GM19452 (cell line): ENCODE measurements at regions not wholly inside any gene's neighbourhood (a gene's known extent, or its start where the extent isn't known, plus 50 kb on each side); places are given as distances from the start of the nearest gene placed in this dataset.

Source experiments
- ATAC-seq: cut with Tn5 transposase; IDR thresholded peaks from one replicate; pipeline ENCODE4 v1.9.1; 2021; ENCODE audit not compliant: unreplicated experiment

- no peak for ATAC-seq
Measured at GRCh38 chrX:15191830-15192229, 78.1 kb downstream of the ASB9 start.

DNA sequence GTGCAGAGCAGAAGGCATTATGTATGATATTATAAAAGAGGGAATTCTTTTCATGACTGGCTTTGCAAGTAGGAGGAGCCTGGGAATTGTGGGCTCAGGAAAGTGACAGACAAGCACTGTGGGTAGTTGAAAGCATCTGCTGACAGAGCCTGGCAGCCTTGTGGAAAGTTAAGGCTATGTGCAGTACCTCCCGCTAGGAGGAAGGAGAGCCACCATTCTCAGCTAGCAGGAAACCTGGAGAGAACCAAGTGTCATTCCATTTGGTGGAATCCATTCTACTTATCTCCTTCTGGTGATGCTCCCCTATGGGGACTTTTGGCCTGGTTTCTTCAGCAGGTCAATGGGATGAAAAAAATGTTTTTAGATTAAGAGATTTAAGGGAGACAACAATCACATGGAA is 81.8 kb downstream of the ASB9 start:
- ATAC-seq = no peak

GRCh38 chrX:15177316-15177715 is 92.6 kb downstream of the ASB9 start:
- no peak for ATAC-seq

DNA sequence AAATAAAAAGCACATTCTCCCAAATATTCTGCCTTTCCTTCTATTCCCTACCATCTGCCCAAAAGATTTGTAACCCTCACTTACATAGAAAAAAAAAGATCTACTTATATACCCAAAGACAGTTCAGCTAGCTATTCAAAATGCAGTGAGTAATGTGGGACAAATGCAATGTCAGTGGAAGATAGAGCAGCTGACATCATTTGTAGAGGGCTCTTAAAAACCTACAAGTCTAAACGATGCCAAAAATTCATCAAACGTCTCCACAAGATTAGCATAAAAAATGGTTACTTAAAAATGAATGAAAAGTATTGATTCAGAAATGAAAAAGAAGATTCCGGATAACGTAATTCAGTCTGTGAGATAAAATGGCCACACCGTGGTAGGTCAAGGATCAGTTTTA is 96.5 kb downstream of the ASB9 start:
- no peak for ATAC-seq

- no peak for ATAC-seq
Measured at GRCh38 chrX:15170927-15171326, 99.0 kb downstream of the ASB9 start.

DNA sequence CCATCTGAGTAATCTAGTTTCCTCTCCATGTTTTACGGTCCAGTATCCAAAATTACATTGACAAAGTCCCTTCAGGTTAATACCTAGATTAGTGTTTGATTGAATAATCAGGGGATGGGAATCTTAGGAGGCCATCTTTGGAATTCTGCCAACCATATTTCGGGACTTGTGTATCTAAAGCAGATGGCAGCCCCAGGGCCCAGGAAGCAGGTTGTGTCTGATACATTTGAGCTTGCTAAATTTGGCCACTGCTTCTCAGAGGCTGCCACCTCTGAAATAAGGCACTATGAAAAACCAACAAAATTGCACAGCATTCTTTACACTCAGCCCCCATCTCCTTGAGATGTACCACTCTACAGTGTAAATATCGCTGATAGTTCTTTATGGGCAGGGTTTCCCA is 102.1 kb downstream of the ASB9 start:
- ATAC-seq = no peak

DNA sequence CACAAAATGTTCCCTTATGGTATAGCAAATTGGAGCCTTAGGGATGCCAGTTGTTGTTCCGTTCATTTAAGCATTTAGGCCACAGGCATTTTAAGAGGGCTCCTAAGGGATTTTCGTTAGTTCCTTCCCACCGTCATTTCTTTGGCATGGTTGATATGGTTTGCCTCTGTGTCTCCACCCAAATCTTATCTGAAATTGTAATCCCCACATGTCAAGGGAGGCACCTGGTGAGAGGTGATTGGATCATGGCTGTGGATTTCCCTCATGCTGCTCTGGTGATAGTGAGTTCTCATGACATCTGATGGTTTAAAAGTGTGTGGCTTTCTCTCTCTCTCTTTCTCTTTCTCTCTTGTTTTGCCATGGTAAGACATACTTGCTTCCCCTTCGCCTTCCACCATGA is 104.1 kb downstream of the ASB9 start:
- no peak for ATAC-seq

DNA sequence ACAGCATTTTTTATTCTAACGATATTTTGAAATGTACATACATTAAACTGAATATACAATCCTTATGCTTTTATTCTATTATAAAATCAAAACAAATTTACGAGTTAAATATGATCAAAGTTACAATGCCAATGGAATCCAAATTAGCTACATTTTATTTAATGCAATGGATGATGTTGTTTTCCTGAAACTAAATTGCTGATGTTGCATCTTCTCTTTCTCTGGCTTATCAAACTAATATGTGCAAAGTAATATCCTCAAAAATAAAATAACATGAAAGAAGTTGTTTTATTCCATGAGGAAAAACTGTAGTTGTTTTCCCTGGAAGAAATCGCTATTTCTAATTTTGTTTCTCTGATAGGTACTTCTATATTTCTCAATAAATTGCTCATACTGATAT is 106.8 kb downstream of the ASB9 start:
- ATAC-seq = no peak

GRCh38 chrX:15160558-15161095 is 109.3 kb downstream of the ASB9 start:
- peak; percentile 51 for ATAC-seq

- peak; percentile 79 for ATAC-seq
Measured at GRCh38 chrX:15158736-15159406, 111.0 kb downstream of the ASB9 start.

DNA sequence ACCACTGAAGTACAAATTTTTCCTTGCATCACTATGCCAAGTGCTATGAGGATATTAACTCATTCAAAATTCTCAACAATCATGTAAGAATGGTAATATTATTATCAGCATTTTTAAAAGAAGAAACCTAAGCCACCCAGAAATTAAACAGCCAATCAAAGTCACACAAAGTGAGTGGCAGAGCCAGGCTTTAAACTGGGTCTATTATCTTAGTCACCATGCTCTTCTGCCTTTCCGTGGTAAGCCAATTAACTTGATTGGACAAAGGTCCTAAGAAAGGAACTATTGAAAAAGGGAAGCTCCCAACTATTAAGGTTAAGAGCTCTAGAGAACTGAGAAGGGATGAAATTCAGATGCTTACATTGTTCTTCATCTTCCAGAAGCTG is 111.5 kb downstream of the ASB9 start:
- ATAC-seq = no peak

- no peak for ATAC-seq
Measured at GRCh38 chrX:15157624-15158023, 112.3 kb downstream of the ASB9 start.

GRCh38 chrX:15151267-15152186 is 118.4 kb downstream of the ASB9 start:
- peak; percentile 71 for ATAC-seq

DNA sequence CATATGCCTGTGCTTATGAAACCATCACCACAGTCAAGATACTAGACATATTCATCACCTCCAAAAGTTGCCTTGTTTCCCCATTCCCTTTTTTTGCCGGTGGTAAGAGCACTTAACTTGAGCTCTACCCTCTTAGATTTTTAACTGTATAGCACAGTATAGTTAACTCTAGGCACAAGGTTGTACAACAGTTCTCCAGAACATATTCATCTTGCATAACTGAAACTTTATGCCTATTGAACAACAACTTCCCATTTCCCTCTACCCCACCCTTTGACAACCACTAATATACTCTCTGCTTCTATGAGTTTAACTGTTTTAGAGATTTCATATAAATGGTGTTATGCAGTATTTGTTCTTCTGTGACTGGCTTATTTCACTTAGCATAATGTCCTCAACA is 119.3 kb downstream of the ASB9 start:
- ATAC-seq = no peak

DNA sequence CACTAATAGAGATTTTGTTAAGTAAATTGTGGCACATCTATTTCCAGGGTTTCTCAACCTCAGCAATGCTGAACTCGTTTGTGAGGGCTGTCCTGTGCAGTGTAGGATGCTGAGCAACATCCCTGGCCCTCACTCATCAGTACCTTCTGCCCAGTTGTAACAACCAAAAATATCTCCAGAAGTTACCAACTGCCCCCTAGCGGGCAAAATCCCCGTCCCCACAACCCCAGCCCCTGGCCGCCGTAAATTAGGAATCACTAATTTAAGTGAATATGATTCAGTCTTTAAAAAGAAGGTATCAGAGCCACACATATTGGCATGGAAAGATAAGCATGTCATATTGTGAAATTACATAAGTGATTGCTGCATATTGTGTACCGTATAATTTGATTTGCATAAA is 123.4 kb downstream of the ASB9 start:
- ATAC-seq = no peak

- no peak for ATAC-seq
Measured at GRCh38 chrX:15143825-15144121, 126.1 kb downstream of the ASB9 start.

GRCh38 chrX:15143050-15143824 is 126.6 kb downstream of the ASB9 start:
- no peak for ATAC-seq

DNA sequence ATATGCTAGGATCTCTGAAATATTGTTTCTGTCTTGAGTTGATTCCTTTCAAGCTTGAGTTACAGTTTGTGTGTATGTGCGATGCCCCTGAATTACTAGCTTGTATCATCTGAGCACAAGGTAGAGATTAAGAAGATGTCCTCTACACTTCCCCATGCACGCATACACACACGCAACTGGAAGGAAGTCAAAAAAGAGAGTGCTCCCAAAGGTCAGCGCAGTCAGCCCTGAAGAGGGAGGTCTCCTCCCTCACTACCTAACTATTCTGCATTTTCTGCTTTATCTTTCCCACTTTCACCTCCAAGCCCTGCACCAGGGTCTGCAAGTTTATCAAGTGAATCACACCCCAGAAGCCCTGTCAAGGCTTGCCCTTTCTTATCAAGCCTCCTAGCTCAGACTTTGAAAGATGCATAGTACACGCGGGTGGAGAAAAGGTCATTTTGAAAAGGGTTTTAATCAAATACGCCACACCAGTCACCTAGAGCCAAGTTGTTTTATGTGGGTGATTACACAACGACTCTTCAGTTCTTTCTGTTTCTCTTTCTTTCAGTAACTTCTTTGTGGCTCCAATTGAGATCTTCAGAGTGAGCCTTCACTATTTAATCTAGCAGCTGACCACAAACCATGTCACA is 127.7 kb downstream of the ASB9 start:
- ATAC-seq = no peak

DNA sequence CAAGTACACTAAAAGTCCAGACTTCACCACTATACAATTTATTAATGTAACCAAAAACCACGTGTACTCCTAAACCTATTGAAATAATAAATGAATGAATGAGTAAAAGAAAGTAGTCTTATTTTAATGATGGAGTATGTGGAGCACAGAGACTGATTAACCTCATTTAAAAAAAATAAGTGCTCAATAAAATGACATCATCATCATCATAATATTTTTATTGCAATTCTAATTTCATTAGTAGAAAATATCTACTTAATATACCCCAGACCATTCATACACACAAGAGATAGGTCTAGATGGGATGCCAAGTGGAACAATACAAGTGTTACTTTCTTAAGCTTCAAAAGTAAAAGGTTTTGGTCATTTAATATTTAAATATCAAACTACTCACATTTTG is 133.1 kb downstream of the ASB9 start:
- ATAC-seq = no peak

DNA sequence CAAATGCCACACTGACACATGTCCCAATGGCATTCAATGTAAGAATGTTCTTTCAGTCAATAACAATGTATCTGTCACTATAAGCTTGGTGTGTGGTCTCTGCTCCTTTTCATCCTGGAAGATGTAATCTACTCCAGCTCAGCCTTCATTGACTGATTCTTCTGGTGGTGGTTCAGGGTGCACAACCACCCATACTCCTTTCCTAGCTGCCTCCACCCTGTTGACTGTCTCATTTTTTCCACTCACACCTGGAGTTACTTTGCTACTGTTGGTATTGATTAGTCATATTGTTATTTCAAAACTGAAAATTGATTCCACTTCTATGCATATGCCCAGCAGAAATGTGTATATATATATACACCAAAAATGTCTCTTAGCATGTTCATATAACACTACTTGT is 140.5 kb downstream of the ASB9 start:
- ATAC-seq = no peak

DNA sequence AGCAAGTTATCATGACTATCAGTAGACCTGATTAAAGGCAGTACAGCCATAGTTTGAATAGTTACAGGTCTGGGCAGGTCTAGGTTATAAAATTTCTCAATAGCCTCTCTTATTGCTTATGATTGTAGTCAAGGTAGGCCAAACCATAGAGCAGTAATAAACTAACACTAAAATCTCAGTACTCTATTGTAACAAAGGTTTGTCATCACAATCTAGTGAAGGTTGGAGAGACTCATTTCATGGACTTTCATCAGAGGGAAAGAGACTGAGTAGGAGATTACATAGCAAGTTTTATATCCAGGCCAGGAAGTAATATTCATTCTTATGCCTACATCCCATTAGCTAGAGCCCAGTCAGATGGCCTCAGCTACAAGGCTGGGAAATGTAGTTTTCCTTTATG is 141.0 kb downstream of the ASB9 start:
- ATAC-seq = no peak
